K562 (cell line): ENCODE measurements at regions not wholly inside any gene's neighbourhood (a gene's known extent, or its start where the extent isn't known, plus 50 kb on each side); places are given as distances from the start of the nearest gene placed in this dataset.
A peak's percentile ranks its signal among the peaks of the same experiment; 100 is the strongest.

Source experiments
- ATAC-seq: fragments of 200-7000 bp; cut with Tn5 transposase; 3 replicates; pipeline ENCODE4 v1.9.1; 2020; ENCODE audit warnings: moderate library complexity
- BruUV-seq: library from RNA; stranded (reverse); fragments of 400-500 nt; replicated peaks from 2 replicates; lab custom pipeline; 2021; lab: Mats Ljungman, UMichigan
- CTCF ChIA-PET: fragments of 300-600 bp; formaldehyde crosslinking; extraction: SDS; loops from one replicate; lab custom pipeline; 2021; ENCODE audit warnings: low intra/inter-chr PET ratio; lab: Yijun Ruan, JAX
- POLR2A ChIA-PET: fragments of 300-600, 350-650 bp; sonication (Branson Sonifier 250); formaldehyde crosslinking; extraction: SDS; loops from one replicate; lab custom pipeline; 2021; ENCODE audit warnings: antibody characterized with exemption, inconsistent platforms; lab: Yijun Ruan, JAX
- DNase-seq, 4 experiments: peaks; one replicate each; pipeline versions ENCODE4 v3.0.0 to v3.0.0-alpha.2; 2011 to 2018; ENCODE audit warnings: low spot score in 3 of 4, mixed read lengths in 3 of 4; ENCODE audit errors: extremely low read depth in 1 of 4
- FAIRE-seq: peaks from 2 replicates; lab custom pipeline; 2011; peaks lifted over from hg19 to GRCh38; lab: Jason Lieb, UNC
- H2AFZ ChIP-seq: 2 replicates; pipeline ENCODE4 v1.6.0; 2011; ENCODE audit warnings: low read depth, low read length, control low read depth, inconsistent platforms
- H3K27ac ChIP-seq: fragments of 200-600 bp; 3 replicates; pipeline ENCODE4 v1.8.0; 2011; ENCODE audit warnings: low read depth, mild to moderate bottlenecking, control low read depth, inconsistent platforms, low read length, moderate library complexity, mixed read lengths; ENCODE audit errors: extremely low read depth
- H3K27me3 ChIP-seq, 2 experiments: fragments of 300-600 bp in 1 of 2; 2 replicates in 1 of 2; 3 replicates in 1 of 2; pipeline versions ENCODE4 v1.6.0 to v1.8.0; 2011; ENCODE audit warnings: inconsistent platforms in 2 of 2, low read length in 2 of 2, mild to moderate bottlenecking in 1 of 2, mixed read lengths in 1 of 2, moderate library complexity in 1 of 2; ENCODE audit not compliant: control insufficient read depth in 2 of 2, insufficient read depth in 2 of 2
- H3K36me3 ChIP-seq: fragments of 300-600 bp; 3 replicates; pipeline ENCODE4 v1.8.0; 2011; ENCODE audit warnings: mild to moderate bottlenecking, low read length, inconsistent platforms; ENCODE audit not compliant: control insufficient read depth, insufficient read depth
- H3K4me1 ChIP-seq, 2 experiments: fragments of 200-600 bp in 1 of 2; replicated peaks in 1 of 2; 2 replicates in 1 of 2; 3 replicates in 1 of 2; pipeline versions ENCODE4 v1.5.1 to v1.8.0; 2011; ENCODE audit warnings: inconsistent platforms in 2 of 2, low read length in 2 of 2, mild to moderate bottlenecking in 1 of 2, mixed read lengths in 1 of 2, moderate library complexity in 1 of 2; ENCODE audit not compliant: control insufficient read depth in 2 of 2, insufficient read depth in 2 of 2
- H3K4me2 ChIP-seq: 2 replicates; pipeline ENCODE4 v1.6.1; 2011; ENCODE audit warnings: low read length, control low read depth, inconsistent platforms, mixed read lengths; ENCODE audit not compliant: insufficient read depth
- H3K4me3 ChIP-seq: fragments of 200-600 bp; sonication (generic), shearing (Covaris generic); 2 replicates; pipeline ENCODE4 v1.5.1; 2016; ENCODE audit warnings: control low read depth, inconsistent platforms
- H3K79me2 ChIP-seq: fragments of 200-600 bp; 3 replicates; pipeline ENCODE4 v1.8.0; 2011; ENCODE audit warnings: low read length, inconsistent platforms; ENCODE audit not compliant: control insufficient read depth, insufficient read depth
- H3K9ac ChIP-seq, 2 experiments: 2 replicates each; pipeline versions ENCODE4 v1.6.0 to v1.6.1; 2011; ENCODE audit warnings: low read depth in 2 of 2, low read length in 2 of 2, control low read depth in 1 of 2, inconsistent platforms in 1 of 2, mild to moderate bottlenecking in 1 of 2, mixed read lengths in 1 of 2; ENCODE audit not compliant: insufficient read depth in 1 of 2
- H3K9me1 ChIP-seq: one replicate; pipeline ENCODE4 v1.6.0; 2011; ENCODE audit warnings: inconsistent platforms, mild to moderate bottlenecking, low read length, moderate library complexity; ENCODE audit not compliant: control insufficient read depth, insufficient read depth
- H3K9me3 ChIP-seq: replicated peaks from 2 replicates; pipeline ENCODE4 v1.5.1; 2011; ENCODE audit warnings: low read depth, low read length, inconsistent platforms; ENCODE audit not compliant: control insufficient read depth, insufficient read depth
- H4K20me1 ChIP-seq: replicated peaks from 2 replicates; pipeline ENCODE4 v1.6.1; 2011; ENCODE audit warnings: low read length, inconsistent platforms, mixed read lengths; ENCODE audit not compliant: control insufficient read depth, insufficient read depth
- BRCA1 ChIP-seq, 2 experiments: fragments of 450-650 bp in 1 of 2; sonication (generic) in 1 of 2; formaldehyde crosslinking in 1 of 2; IDR thresholded peaks; 2 replicates each; pipeline versions ENCODE4 v1.5.0 to v1.6.1; 2017 to 2020; ENCODE audit warnings: mild to moderate bottlenecking in 1 of 2, missing genetic modification reagents in 1 of 2
- ESRRA ChIP-seq: fragments of 450-650 bp; IDR thresholded peaks from 2 replicates; pipeline ENCODE4 v1.6.1; 2014; ENCODE audit warnings: low read depth, mild to moderate bottlenecking, moderate library complexity, borderline replicate concordance
- MAFF ChIP-seq: IDR thresholded peaks from 2 replicates; pipeline ENCODE4 v1.6.1; 2012; ENCODE audit warnings: low read length, improper control_type of control experiment
- NR2C2 ChIP-seq, 2 experiments: fragments of 200-800 bp in 1 of 2; sonication (Bioruptor generic) in 1 of 2; sonication (generic) in 1 of 2; formaldehyde crosslinking in 1 of 2; IDR thresholded peaks; 2 replicates each; pipeline versions ENCODE4 v1.6.1 to v1.8.0; 2016 to 2022; ENCODE audit warnings: mild to moderate bottlenecking in 1 of 2, missing compliant biosample characterization in 1 of 2, missing genetic modification characterization in 1 of 2, missing genetic modification reagents in 1 of 2
- TCFL5 ChIP-seq: fragments of 250-450 bp; sonication (Bioruptor Pico); conservative IDR thresholded peaks from 2 replicates; pipeline ENCODE4 v1.6.1; 2021; ENCODE audit warnings: mild to moderate bottlenecking, moderate library complexity, matching md5 sums
- ZNF316 ChIP-seq: fragments of 450-650 bp; IDR thresholded peaks from 2 replicates; pipeline ENCODE4 v1.6.1; 2016
- ZNF780A ChIP-seq: fragments of 250-450 bp; sonication (Bioruptor Pico); IDR thresholded peaks from 2 replicates; pipeline ENCODE4 v1.5.0; 2021; ENCODE audit warnings: mild to moderate bottlenecking
- WGBS: fragments of 100-300 bp; shearing (Covaris generic); methylation state at CpG from one replicate; pipeline ENCODE4 v1.1.6; 2016; ENCODE audit warnings: low coverage, mixed read lengths; ENCODE audit not compliant: insufficient coverage; ENCODE audit errors: missing lambda C conversion rate; 5-methylcytosine and 5-hydroxymethylcytosine counted together
- in situ Hi-C: fragments of 300-500 bp; cut with MboI; formaldehyde crosslinking; loops from 4 replicates; pipeline ENCODE4 v1.15.0; 2018; ENCODE audit warnings: inconsistent platforms, mixed read lengths
- intact Hi-C: fragments of 100-400 bp; cut with micrococcal nuclease; formaldehyde crosslinking; loops from 2 replicates; pipeline ENCODE4 v1.14.2; 2022
- TF ChIP-seq, protein P1 (sequence below): sonication (generic); formaldehyde crosslinking; IDR thresholded peaks from 2 replicates; pipeline ENCODE4 v1.8.0; 2022; ENCODE audit warnings: missing genetic modification reagents, mild to moderate bottlenecking, moderate library complexity, borderline replicate concordance
- TF ChIP-seq, protein P2 (sequence below): fragments of 450-650 bp; IDR thresholded peaks from 2 replicates; pipeline ENCODE4 v1.6.1; 2016; ENCODE audit warnings: mild to moderate bottlenecking, moderate library complexity

DNA sequence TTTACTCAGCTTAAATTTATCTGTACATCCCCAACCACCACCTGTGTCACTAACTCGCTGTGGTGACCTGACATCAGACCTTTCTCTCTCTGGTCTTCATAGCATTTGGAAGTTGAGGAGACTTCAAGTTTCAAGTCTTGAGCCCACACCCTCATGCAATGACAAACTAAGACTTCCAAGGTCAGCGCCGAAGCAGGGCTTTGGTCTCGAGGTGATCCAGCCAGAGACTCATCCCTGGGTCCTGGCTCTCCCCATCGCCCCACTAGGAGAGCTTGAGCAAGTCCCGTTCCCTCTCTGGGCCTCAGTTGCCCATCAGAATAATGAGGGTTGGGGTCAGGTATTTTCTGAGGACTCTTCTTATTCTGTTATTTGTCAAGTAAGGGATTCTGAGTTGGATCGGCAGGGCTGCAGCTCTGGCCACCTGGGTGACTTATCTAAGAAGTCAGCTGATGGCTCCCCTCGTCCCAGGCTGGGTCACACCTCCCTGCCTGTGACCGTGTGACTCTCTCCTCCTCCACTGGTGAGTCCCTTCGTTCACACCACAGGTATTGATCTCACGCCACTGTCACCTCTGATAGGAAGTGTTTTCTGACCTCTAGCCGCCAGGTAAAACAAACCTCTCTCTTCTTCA lies 143.7 kb upstream of the RUNX3 start:
- H3K36me3 ChIP-seq = no peaks in the 10 kb centered on the region
- no peak overlapping the region for H3K4me3 ChIP-seq
- no TSS peak for BruUV-seq
- DNase-seq = peak in 1 of 4 experiments; percentile 19
- no peaks in the 10 kb centered on the region for H4K20me1 ChIP-seq
- 0 out of 2 replicates have a peak overlapping the region, but pooled peaks have one; percentile 15 for H2AFZ ChIP-seq
- WGBS = 5% methylated on average over 12 of the region's 12 CpGs
- no peak overlapping the region for H3K27ac ChIP-seq
- no peaks in the 10 kb centered on the region for H3K9me1 ChIP-seq
- H3K9ac ChIP-seq = peak overlapping the region in 1 of 2 experiments; percentile 63; a peak in 1 of 4 replicates
- in situ Hi-C loops (no loop called here), intact Hi-C loops (no loop called here)
- ChIA-PET POLR2A (interaction anchor here (0.7 to 1.8 kb wide), 3 partner anchors 10 to 709 kb away, joined by 3 to 8 read pairs (median 3); no protein-coding TSS in a partner anchor), CTCF (no interaction called here)
- ATAC-seq = peak; percentile 57
- H3K4me1 ChIP-seq = peaks cover 0 to 4% of the 10 kb centered on the region in 2 experiments; a peak in 3 of 5 replicates
- H3K4me2 ChIP-seq = no peak overlapping the region
- H3K9me3 ChIP-seq = no peaks in the 10 kb centered on the region
- no peaks in the 10 kb centered on the region for H3K79me2 ChIP-seq
- peak; percentile 35 for FAIRE-seq
- H3K27me3 ChIP-seq = peaks cover 0 to 29% of the 10 kb centered on the region in 2 experiments; a peak in 4 of 5 replicates
- TF ChIP-seq BRCA1 (IDR thresholded peaks at IDR 0.05) = no peak
- no peak for TF ChIP-seq BRCA1 (CRISPR knock-in tag; IDR thresholded peaks at IDR 0.05)
- no peak for TF ChIP-seq NR2C2 (CRISPR knock-in tag; IDR thresholded peaks at IDR 0.05)
- 0 out of 2 replicates have a peak, but pooled peaks have one; percentile 7 for TF ChIP-seq NR2C2 (tag; IDR thresholded peaks at IDR 0.05)
- TF ChIP-seq, protein P1, sequence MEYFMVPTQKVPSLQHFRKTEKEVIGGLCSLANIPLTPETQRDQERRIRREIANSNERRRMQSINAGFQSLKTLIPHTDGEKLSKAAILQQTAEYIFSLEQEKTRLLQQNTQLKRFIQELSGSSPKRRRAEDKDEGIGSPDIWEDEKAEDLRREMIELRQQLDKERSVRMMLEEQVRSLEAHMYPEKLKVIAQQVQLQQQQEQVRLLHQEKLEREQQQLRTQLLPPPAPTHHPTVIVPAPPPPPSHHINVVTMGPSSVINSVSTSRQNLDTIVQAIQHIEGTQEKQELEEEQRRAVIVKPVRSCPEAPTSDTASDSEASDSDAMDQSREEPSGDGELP (CRISPR knock-in tag) = peak; percentile 64
- no peak for TF ChIP-seq ZNF780A (CRISPR knock-in tag)
- TF ChIP-seq, protein P2, sequence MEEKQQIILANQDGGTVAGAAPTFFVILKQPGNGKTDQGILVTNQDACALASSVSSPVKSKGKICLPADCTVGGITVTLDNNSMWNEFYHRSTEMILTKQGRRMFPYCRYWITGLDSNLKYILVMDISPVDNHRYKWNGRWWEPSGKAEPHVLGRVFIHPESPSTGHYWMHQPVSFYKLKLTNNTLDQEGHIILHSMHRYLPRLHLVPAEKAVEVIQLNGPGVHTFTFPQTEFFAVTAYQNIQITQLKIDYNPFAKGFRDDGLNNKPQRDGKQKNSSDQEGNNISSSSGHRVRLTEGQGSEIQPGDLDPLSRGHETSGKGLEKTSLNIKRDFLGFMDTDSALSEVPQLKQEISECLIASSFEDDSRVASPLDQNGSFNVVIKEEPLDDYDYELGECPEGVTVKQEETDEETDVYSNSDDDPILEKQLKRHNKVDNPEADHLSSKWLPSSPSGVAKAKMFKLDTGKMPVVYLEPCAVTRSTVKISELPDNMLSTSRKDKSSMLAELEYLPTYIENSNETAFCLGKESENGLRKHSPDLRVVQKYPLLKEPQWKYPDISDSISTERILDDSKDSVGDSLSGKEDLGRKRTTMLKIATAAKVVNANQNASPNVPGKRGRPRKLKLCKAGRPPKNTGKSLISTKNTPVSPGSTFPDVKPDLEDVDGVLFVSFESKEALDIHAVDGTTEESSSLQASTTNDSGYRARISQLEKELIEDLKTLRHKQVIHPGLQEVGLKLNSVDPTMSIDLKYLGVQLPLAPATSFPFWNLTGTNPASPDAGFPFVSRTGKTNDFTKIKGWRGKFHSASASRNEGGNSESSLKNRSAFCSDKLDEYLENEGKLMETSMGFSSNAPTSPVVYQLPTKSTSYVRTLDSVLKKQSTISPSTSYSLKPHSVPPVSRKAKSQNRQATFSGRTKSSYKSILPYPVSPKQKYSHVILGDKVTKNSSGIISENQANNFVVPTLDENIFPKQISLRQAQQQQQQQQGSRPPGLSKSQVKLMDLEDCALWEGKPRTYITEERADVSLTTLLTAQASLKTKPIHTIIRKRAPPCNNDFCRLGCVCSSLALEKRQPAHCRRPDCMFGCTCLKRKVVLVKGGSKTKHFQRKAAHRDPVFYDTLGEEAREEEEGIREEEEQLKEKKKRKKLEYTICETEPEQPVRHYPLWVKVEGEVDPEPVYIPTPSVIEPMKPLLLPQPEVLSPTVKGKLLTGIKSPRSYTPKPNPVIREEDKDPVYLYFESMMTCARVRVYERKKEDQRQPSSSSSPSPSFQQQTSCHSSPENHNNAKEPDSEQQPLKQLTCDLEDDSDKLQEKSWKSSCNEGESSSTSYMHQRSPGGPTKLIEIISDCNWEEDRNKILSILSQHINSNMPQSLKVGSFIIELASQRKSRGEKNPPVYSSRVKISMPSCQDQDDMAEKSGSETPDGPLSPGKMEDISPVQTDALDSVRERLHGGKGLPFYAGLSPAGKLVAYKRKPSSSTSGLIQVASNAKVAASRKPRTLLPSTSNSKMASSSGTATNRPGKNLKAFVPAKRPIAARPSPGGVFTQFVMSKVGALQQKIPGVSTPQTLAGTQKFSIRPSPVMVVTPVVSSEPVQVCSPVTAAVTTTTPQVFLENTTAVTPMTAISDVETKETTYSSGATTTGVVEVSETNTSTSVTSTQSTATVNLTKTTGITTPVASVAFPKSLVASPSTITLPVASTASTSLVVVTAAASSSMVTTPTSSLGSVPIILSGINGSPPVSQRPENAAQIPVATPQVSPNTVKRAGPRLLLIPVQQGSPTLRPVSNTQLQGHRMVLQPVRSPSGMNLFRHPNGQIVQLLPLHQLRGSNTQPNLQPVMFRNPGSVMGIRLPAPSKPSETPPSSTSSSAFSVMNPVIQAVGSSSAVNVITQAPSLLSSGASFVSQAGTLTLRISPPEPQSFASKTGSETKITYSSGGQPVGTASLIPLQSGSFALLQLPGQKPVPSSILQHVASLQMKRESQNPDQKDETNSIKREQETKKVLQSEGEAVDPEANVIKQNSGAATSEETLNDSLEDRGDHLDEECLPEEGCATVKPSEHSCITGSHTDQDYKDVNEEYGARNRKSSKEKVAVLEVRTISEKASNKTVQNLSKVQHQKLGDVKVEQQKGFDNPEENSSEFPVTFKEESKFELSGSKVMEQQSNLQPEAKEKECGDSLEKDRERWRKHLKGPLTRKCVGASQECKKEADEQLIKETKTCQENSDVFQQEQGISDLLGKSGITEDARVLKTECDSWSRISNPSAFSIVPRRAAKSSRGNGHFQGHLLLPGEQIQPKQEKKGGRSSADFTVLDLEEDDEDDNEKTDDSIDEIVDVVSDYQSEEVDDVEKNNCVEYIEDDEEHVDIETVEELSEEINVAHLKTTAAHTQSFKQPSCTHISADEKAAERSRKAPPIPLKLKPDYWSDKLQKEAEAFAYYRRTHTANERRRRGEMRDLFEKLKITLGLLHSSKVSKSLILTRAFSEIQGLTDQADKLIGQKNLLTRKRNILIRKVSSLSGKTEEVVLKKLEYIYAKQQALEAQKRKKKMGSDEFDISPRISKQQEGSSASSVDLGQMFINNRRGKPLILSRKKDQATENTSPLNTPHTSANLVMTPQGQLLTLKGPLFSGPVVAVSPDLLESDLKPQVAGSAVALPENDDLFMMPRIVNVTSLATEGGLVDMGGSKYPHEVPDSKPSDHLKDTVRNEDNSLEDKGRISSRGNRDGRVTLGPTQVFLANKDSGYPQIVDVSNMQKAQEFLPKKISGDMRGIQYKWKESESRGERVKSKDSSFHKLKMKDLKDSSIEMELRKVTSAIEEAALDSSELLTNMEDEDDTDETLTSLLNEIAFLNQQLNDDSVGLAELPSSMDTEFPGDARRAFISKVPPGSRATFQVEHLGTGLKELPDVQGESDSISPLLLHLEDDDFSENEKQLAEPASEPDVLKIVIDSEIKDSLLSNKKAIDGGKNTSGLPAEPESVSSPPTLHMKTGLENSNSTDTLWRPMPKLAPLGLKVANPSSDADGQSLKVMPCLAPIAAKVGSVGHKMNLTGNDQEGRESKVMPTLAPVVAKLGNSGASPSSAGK = peak; percentile 42; the same call in 1 of the 2 replicates
- peak; percentile 68 for TF ChIP-seq ESRRA
- no peak for TF ChIP-seq TCFL5 (CRISPR knock-in tag)
- TF ChIP-seq MAFF = peak; percentile 28; the same call in 1 of the 2 replicates
- peak; percentile 52; the same call in 1 of the 2 replicates for TF ChIP-seq ZNF316
